PC-3 (cell line): ENCODE measurements at regions not wholly inside any gene's neighbourhood (a gene's known extent, or its start where the extent isn't known, plus 50 kb on each side); places are given as distances from the start of the nearest gene placed in this dataset.

Experiments used
- ATAC-seq: fragments of 200-7000 bp; cut with Tn5 transposase; 2 replicates; pipeline ENCODE4 v1.9.1; 2020; ENCODE audit warnings: mild to moderate bottlenecking, moderate library complexity
- BruUV-seq: library from RNA; stranded (reverse); fragments of 400-500 nt; replicated peaks from 2 replicates; lab custom pipeline; 2021; lab: Mats Ljungman, UMichigan
- CTCF ChIA-PET: fragments of 300-600 bp; sonication (Branson Sonifier 250); formaldehyde crosslinking; loops from one replicate; lab custom pipeline; 2022; ENCODE audit warnings: antibody characterized with exemption; lab: Charles Lee
- POLR2A ChIA-PET: fragments of 300-600 bp; sonication (Branson Sonifier 250); formaldehyde crosslinking; loops from one replicate; lab custom pipeline; 2022; ENCODE audit warnings: antibody characterized with exemption; ENCODE audit not compliant: unreplicated experiment; lab: Charles Lee
- DNase-seq: peaks from one replicate; pipeline ENCODE4 v3.0.0-alpha.2; 2015
- H2AFZ ChIP-seq: fragments of 300-600 bp; sonication (generic); 2 replicates; pipeline ENCODE4 v1.6.0; 2016; ENCODE audit warnings: antibody characterized with exemption, low read length
- H3F3A ChIP-seq: fragments of 300-600 bp; sonication (generic); one replicate; pipeline ENCODE4 v1.6.0; 2017; ENCODE audit warnings: antibody characterized with exemption, low read length, control low read depth, mild to moderate bottlenecking; ENCODE audit not compliant: unreplicated experiment
- H3K27ac ChIP-seq: fragments of 300-600 bp; sonication (generic); 2 replicates; pipeline ENCODE4 v1.5.1; 2016; ENCODE audit warnings: mild to moderate bottlenecking, low read length
- H3K27me3 ChIP-seq: fragments of 300-600 bp; sonication (generic); 2 replicates; pipeline ENCODE4 v1.6.1; 2016; ENCODE audit warnings: low read length, mixed read lengths
- H3K36me3 ChIP-seq: fragments of 300-600 bp; sonication (generic); 2 replicates; pipeline ENCODE4 v1.6.1; 2016; ENCODE audit warnings: low read depth, mixed run types, low read length, mixed read lengths
- H3K4me1 ChIP-seq: fragments of 300-600 bp; sonication (generic); 2 replicates; pipeline ENCODE4 v1.5.1; 2016; ENCODE audit warnings: low read length; ENCODE audit not compliant: insufficient read depth
- H3K4me2 ChIP-seq: fragments of 300-600 bp; sonication (generic); 2 replicates; pipeline ENCODE4 v1.6.0; 2016; ENCODE audit warnings: low read length
- H3K4me3 ChIP-seq: fragments of 300-600 bp; sonication (generic); 2 replicates; pipeline ENCODE4 v1.5.1; 2016; ENCODE audit warnings: mild to moderate bottlenecking, low read length, mixed read lengths
- H3K79me2 ChIP-seq: fragments of 300-600 bp; sonication (generic); 2 replicates; pipeline ENCODE4 v1.6.1; 2017; ENCODE audit warnings: low read length, mixed read lengths
- H3K9ac ChIP-seq: fragments of 300-600 bp; sonication (generic); 2 replicates; pipeline ENCODE4 v1.6.0; 2016; ENCODE audit warnings: mild to moderate bottlenecking, low read length
- H3K9me2 ChIP-seq: fragments of 300-600 bp; sonication (generic); replicated peaks from 2 replicates; pipeline ENCODE4 v1.6.1; 2016; ENCODE audit warnings: mixed run types, low read length, mixed read lengths
- H3K9me3 ChIP-seq: fragments of 300-600 bp; sonication (generic); 2 replicates; pipeline ENCODE4 v1.6.1; 2016; ENCODE audit warnings: low read length, mixed read lengths
- H4K20me1 ChIP-seq: fragments of 300-600 bp; sonication (generic); 2 replicates; pipeline ENCODE4 v1.6.1; 2016; ENCODE audit warnings: low read length, mixed read lengths
- EZH2 ChIP-seq: fragments of 300-600 bp; sonication (generic); IDR thresholded peaks from one replicate; pipeline ENCODE4 v1.6.1; 2017; ENCODE audit warnings: antibody characterized with exemption, mild to moderate bottlenecking, low read length; ENCODE audit not compliant: unreplicated experiment
- EZH2phosphoT487 ChIP-seq: fragments of 300-600 bp; sonication (generic); IDR thresholded peaks from 2 replicates; pipeline ENCODE4 v1.6.1; 2018; ENCODE audit warnings: mild to moderate bottlenecking, antibody characterized with exemption, low read length, borderline replicate concordance
- intact Hi-C: fragments of 100-400 bp; cut with micrococcal nuclease; formaldehyde crosslinking; loops from 2 replicates; pipeline ENCODE4 v1.9.0; 2023
- TF ChIP-seq, protein P1 (sequence below): fragments of 300-600 bp; sonication (generic); conservative IDR thresholded peaks from 2 replicates; pipeline ENCODE4 v1.5.1; 2017; ENCODE audit warnings: antibody characterized with exemption, low read depth, mild to moderate bottlenecking, low read length

DNA sequence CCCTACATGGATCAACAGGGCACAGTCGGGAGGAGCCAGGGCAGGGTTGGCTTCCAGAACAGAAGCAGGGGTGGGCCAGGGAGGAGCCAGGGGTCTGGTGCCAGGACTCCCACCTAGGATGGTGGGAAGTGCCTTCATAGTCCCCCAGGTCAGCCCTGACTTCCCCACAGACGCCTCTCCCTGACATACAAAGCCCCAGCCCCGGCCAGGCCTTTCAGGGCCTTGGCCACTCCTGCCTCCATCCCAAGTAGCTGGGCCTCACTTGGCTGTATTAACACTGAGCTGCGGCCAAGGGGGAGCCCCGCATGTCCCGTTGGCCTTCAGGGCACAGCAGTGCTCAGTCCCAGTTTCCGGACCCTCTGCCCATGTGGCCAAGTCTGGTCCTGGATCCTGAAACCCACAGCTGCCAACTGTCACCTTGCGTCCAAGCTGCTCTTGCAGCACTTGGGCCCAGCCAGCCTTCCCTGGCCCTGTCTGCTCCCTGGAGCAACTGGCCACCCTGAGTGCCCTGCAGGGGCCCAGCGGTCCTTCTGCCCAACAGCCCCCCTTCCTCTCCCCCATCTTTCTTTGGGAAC, 627.8 kb downstream of the MATN1 start:
- DNase-seq: no peak
- H2AFZ ChIP-seq: no peak overlapping the region
- H3K4me2 ChIP-seq: no peak overlapping the region
- H3K79me2 ChIP-seq: no peaks in the 10 kb centered on the region
- H3K36me3 ChIP-seq: no peaks in the 10 kb centered on the region
- H3K27me3 ChIP-seq: no peaks in the 10 kb centered on the region
- intact Hi-C loops: no loop called here
- no TSS peak for BruUV-seq
- peaks cover 5% of the 10 kb centered on the region; the same call in 1 of the 2 replicates for H3K9me3 ChIP-seq
- ChIA-PET CTCF (no interaction called here), POLR2A (no interaction called here)
- H3K9me2 ChIP-seq: no peaks in the 10 kb centered on the region
- H3K27ac ChIP-seq: no peak overlapping the region
- no peak overlapping the region for H3K9ac ChIP-seq
- TF ChIP-seq EZH2 (no peak), EZH2phosphoT487 (no peak)
- TF ChIP-seq, protein P1, sequence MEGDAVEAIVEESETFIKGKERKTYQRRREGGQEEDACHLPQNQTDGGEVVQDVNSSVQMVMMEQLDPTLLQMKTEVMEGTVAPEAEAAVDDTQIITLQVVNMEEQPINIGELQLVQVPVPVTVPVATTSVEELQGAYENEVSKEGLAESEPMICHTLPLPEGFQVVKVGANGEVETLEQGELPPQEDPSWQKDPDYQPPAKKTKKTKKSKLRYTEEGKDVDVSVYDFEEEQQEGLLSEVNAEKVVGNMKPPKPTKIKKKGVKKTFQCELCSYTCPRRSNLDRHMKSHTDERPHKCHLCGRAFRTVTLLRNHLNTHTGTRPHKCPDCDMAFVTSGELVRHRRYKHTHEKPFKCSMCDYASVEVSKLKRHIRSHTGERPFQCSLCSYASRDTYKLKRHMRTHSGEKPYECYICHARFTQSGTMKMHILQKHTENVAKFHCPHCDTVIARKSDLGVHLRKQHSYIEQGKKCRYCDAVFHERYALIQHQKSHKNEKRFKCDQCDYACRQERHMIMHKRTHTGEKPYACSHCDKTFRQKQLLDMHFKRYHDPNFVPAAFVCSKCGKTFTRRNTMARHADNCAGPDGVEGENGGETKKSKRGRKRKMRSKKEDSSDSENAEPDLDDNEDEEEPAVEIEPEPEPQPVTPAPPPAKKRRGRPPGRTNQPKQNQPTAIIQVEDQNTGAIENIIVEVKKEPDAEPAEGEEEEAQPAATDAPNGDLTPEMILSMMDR: no peak
- ATAC-seq: no peak
- H4K20me1 ChIP-seq: no peaks in the 10 kb centered on the region
- H3K4me3 ChIP-seq: no peak overlapping the region
- no peaks in the 10 kb centered on the region for H3K4me1 ChIP-seq
- no peaks in the 10 kb centered on the region for H3F3A ChIP-seq

DNA sequence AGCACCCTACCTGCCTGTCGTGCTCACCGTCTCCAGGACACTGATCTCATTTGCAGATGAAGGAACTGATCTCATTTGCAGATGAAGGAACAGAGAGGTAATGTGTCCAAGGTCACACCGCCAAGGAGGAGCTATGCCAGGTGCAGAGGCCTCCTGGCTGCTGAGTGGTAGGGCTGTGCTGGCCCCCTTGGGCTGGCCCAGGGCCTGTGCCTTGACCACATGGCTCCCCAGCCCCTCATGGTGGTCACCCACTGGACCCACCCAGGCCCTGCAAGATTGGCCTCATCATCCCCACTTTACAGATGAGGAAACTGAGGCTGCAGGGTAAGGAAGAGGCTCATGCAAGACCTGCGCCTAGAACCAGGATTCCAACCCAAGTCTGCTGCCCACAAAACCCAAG, 628.3 kb downstream of the MATN1 start:
- POLR2A ChIA-PET: no interaction called here
- no peak overlapping the region for H3K9ac ChIP-seq
- no peak overlapping the region for H3K4me3 ChIP-seq
- no peaks in the 10 kb centered on the region for H3K4me1 ChIP-seq
- no peaks in the 10 kb centered on the region for H3F3A ChIP-seq
- DNase-seq (no peak), ATAC-seq (no peak)
- no peak overlapping the region for H3K4me2 ChIP-seq
- intact Hi-C loops: no loop called here
- H3K36me3 ChIP-seq: no peaks in the 10 kb centered on the region
- H3K9me3 ChIP-seq: peaks cover 5% of the 10 kb centered on the region; the same call in 1 of the 2 replicates
- no peaks in the 10 kb centered on the region for H3K27me3 ChIP-seq
- no peak overlapping the region for H3K27ac ChIP-seq
- no peak overlapping the region for H2AFZ ChIP-seq
- no peaks in the 10 kb centered on the region for H3K79me2 ChIP-seq
- no peaks in the 10 kb centered on the region for H3K9me2 ChIP-seq
- no TSS peak for BruUV-seq
- H4K20me1 ChIP-seq: no peaks in the 10 kb centered on the region
- CTCF ChIA-PET: no interaction called here
- TF ChIP-seq EZH2: no peak
- no peak for TF ChIP-seq EZH2phosphoT487
- TF ChIP-seq, protein P1: no peak

DNA sequence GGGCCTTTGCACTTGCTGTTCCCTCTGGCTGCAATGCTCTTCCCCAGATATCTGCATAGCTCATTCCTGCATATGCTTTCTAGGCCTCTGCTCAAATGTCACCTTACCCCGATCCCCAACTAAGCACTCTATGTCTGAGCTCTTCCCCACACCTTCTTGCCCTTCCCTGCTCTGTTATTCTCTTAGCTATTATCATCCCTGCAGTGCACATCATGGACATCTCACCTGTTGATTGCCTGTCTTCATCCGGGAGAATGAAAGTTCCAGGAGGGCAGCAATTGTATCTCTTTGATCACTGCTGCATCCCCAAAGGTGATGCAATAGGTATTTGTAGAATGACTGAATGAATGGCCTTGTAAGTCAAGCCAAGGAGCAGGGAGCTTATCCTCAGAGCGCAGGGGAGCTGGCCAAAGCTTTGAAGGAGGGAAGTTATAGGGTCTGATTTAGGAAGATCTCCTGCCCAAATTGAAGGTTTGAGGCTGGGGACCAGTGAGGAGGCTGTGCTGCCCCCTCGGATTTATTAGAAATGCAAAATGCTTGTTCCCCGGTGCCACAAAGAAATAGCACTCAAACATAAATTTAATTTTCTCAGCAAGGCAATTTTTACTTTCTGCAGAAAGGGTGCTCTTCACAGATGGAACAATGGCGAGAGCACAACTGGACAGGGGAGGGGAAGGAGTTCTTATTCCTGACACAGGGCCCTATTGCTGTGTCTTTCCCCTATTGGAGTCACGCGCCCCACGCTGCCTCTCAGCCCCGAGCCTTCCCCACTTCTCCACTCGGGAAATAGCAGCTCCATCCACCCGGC, 631.1 kb downstream of the MATN1 start:
- no TSS peak for BruUV-seq
- Histone ChIP-seq H3K9ac (no peak overlapping the region), H3K27me3 (no peaks in the 10 kb centered on the region), H3K4me2 (no peak overlapping the region), H2AFZ (no peak overlapping the region), H4K20me1 (no peaks in the 10 kb centered on the region), H3K27ac (no peak overlapping the region), H3K4me3 (no peak overlapping the region), H3K79me2 (no peaks in the 10 kb centered on the region), H3K9me2 (no peaks in the 10 kb centered on the region), H3F3A (no peaks in the 10 kb centered on the region), H3K36me3 (no peaks in the 10 kb centered on the region), H3K9me3 (peaks cover 5% of the 10 kb centered on the region; the same call in 1 of the 2 replicates), H3K4me1 (no peaks in the 10 kb centered on the region)
- intact Hi-C loops: no loop called here
- POLR2A ChIA-PET: no interaction called here
- TF ChIP-seq EZH2phosphoT487: no peak
- TF ChIP-seq, protein P1: no peak
- TF ChIP-seq EZH2: no peak
- no peak for ATAC-seq
- DNase-seq: no peak
- CTCF ChIA-PET: no interaction called here
